ENCODE measurements at regions not wholly inside any gene's neighbourhood (a gene's known extent, or its start where the extent isn't known, plus 50 kb on each side); places are given as distances from the start of the nearest gene placed in this dataset.

GRCh38 chr16:49085686-49086085 is 196.0 kb downstream of the CBLN1 start:
- TF ChIP-seq POLR2A (IDR thresholded peaks at IDR 0.05) (no peak), CTCF (IDR thresholded peaks at IDR 0.05) (no peak)

Data from uterus (tissue), 2 donors.